Neural crest cell (in vitro differentiated cells): ENCODE measurements at regions not wholly inside any gene's neighbourhood (a gene's known extent, or its start where the extent isn't known, plus 50 kb on each side); places are given as distances from the start of the nearest gene placed in this dataset.

Source experiments
- DNase-seq: peaks from one replicate; pipeline ENCODE4 v3.0.0; 2021; ENCODE audit warnings: low read depth, mixed read lengths, low spot score
- H3K27ac Mint-ChIP-seq: one replicate; pipeline ENCODE4 v1.8.0; 2021; ENCODE audit warnings: mild to moderate bottlenecking, mixed read lengths; ENCODE audit not compliant: unreplicated experiment
- H3K27me3 Mint-ChIP-seq: 2 replicates; pipeline ENCODE4 v1.8.0; 2021; ENCODE audit warnings: low read depth, mild to moderate bottlenecking, mixed read lengths
- H3K36me3 Mint-ChIP-seq: 2 replicates; pipeline ENCODE4 v1.8.0; 2021; ENCODE audit warnings: low read depth, mild to moderate bottlenecking, mixed read lengths
- H3K4me1 Mint-ChIP-seq: 2 replicates; pipeline ENCODE4 v1.8.0; 2021; ENCODE audit warnings: mixed read lengths
- H3K4me3 Mint-ChIP-seq: one replicate; pipeline ENCODE4 v1.8.0; 2021; ENCODE audit warnings: mild to moderate bottlenecking, mixed read lengths
- H3K9me3 Mint-ChIP-seq: 2 replicates; pipeline ENCODE4 v1.8.0; 2021; ENCODE audit warnings: mixed read lengths
- CTCF ChIP-seq: fragments of 200-600 bp; sonication (generic); conservative IDR thresholded peaks from 2 replicates; pipeline ENCODE4 v1.5.0; 2021; ENCODE audit warnings: antibody characterized with exemption, mild to moderate bottlenecking

GRCh38 chr6:165978476-165978875 is 189.2 kb downstream of the TBXT start:
- Mint-ChIP-seq H3K27me3 (peaks cover 18% of the 10 kb centered on the region), H3K27ac (no peak overlapping the region), H3K9me3 (no peaks in the 10 kb centered on the region), H3K36me3 (no peaks in the 10 kb centered on the region), H3K4me1 (peaks cover 5% of the 10 kb centered on the region), H3K4me3 (no peak overlapping the region)
- TF ChIP-seq CTCF, result no peak
- DNase-seq, result no peak

GRCh38 chr6:165976684-165977083 is 191.0 kb downstream of the TBXT start:
- no peak overlapping the region for H3K4me3 Mint-ChIP-seq
- TF ChIP-seq CTCF, result no peak
- H3K36me3 Mint-ChIP-seq, result no peaks in the 10 kb centered on the region
- H3K27me3 Mint-ChIP-seq, result peaks cover 6% of the 10 kb centered on the region
- no peak overlapping the region for H3K27ac Mint-ChIP-seq
- no peak for DNase-seq
- no peaks in the 10 kb centered on the region for H3K9me3 Mint-ChIP-seq
- peaks cover 7% of the 10 kb centered on the region for H3K4me1 Mint-ChIP-seq

- Mint-ChIP-seq H3K36me3 (no peaks in the 10 kb centered on the region), H3K27ac (no peak overlapping the region), H3K9me3 (no peaks in the 10 kb centered on the region), H3K27me3 (peaks cover 4% of the 10 kb centered on the region), H3K4me1 (peaks cover 7% of the 10 kb centered on the region), H3K4me3 (no peak overlapping the region)
- TF ChIP-seq CTCF, result no peak
- no peak for DNase-seq
These were observed 192.8 kb downstream of the TBXT start for GRCh38 chr6:165974817-165975216.

- peaks cover 7% of the 10 kb centered on the region for H3K4me1 Mint-ChIP-seq
- no peak for TF ChIP-seq CTCF
- peaks cover 4% of the 10 kb centered on the region for H3K27me3 Mint-ChIP-seq
- H3K36me3 Mint-ChIP-seq, result no peaks in the 10 kb centered on the region
- H3K27ac Mint-ChIP-seq, result no peak overlapping the region
- no peak for DNase-seq
- H3K9me3 Mint-ChIP-seq, result no peaks in the 10 kb centered on the region
- no peak overlapping the region for H3K4me3 Mint-ChIP-seq
These were observed 194.2 kb downstream of the TBXT start for GRCh38 chr6:165973473-165973872.

- TF ChIP-seq CTCF, result no peak
- Mint-ChIP-seq H3K9me3 (no peaks in the 10 kb centered on the region), H3K36me3 (no peaks in the 10 kb centered on the region), H3K4me3 (no peak overlapping the region), H3K27ac (no peak overlapping the region), H3K27me3 (peaks cover 4% of the 10 kb centered on the region), H3K4me1 (peaks cover 7% of the 10 kb centered on the region)
- no peak for DNase-seq
These were observed 195.4 kb downstream of the TBXT start for GRCh38 chr6:165972139-165972802.
